ENCODE measurements at regions not wholly inside any gene's neighbourhood (a gene's known extent, or its start where the extent isn't known, plus 50 kb on each side); places are given as distances from the start of the nearest gene placed in this dataset.

DNA sequence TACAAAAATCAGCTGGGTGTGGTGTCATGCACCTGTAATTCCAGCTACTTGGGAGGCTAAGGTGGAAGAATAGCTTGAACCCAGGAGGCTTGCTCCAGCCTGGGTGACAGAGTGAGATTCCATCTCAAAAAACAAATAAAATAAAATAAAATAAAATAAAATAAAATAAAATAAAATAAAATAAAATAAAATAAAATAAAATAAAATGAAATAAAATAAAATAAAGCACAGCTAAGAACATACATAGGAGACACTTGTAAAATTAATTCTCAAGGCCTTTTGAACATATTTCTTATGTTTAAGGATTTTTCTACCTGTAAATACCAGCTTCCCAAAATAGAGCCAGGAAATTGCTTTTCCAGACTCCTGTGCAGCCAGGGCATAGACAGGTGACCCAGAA lies 703.0 kb downstream of the ZPLD1 start:
- Mint-ChIP-seq H3K27ac (no peak overlapping the region), H3K4me3 (no peak overlapping the region), H3K4me1 (ENCODE audit: low read depth) (no peaks in the 10 kb centered on the region), H3K9me3 (no peaks in the 10 kb centered on the region), H3K27me3 (no peaks in the 10 kb centered on the region), H3K36me3 (ENCODE audit: low read depth) (no peaks in the 10 kb centered on the region)
- intact Hi-C loops (cut with micrococcal nuclease): no loop called here

- H3K4me1 Mint-ChIP-seq (ENCODE audit: low read depth): no peaks in the 10 kb centered on the region
- H3K27me3 Mint-ChIP-seq: no peaks in the 10 kb centered on the region
- intact Hi-C loops (cut with micrococcal nuclease): no loop called here
- H3K36me3 Mint-ChIP-seq (ENCODE audit: low read depth): no peaks in the 10 kb centered on the region
- H3K9me3 Mint-ChIP-seq: no peaks in the 10 kb centered on the region
- no peak overlapping the region for H3K4me3 Mint-ChIP-seq
- H3K27ac Mint-ChIP-seq: no peak overlapping the region
Measured at GRCh38 chr3:103158183-103158582, 723.4 kb downstream of the ZPLD1 start.

DNA sequence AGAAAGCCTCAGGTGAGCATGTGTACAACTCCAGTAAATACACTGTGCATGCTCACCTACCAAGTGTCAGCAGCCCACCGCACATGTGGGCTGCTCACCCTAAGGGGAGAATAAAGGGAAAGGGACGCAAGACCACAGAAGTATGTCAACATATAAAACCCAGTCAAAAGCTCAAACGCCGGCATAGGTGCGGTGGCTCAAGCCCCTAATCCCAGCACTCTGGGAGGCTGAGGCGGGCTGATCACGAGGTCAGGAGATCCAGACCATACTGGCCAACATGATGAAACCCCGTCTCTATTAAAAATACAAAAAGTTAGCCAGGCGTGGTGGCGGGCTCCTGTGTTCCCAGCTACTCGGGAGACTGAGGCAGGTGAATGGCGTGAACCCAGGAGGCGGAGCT lies 732.1 kb downstream of the ZPLD1 start:
- Mint-ChIP-seq H3K9me3 (peaks cover 14% of the 10 kb centered on the region), H3K4me3 (no peak overlapping the region), H3K36me3 (ENCODE audit: low read depth) (no peaks in the 10 kb centered on the region), H3K27ac (no peak overlapping the region), H3K27me3 (no peaks in the 10 kb centered on the region), H3K4me1 (ENCODE audit: low read depth) (no peaks in the 10 kb centered on the region)
- intact Hi-C loops (cut with micrococcal nuclease): no loop called here

DNA sequence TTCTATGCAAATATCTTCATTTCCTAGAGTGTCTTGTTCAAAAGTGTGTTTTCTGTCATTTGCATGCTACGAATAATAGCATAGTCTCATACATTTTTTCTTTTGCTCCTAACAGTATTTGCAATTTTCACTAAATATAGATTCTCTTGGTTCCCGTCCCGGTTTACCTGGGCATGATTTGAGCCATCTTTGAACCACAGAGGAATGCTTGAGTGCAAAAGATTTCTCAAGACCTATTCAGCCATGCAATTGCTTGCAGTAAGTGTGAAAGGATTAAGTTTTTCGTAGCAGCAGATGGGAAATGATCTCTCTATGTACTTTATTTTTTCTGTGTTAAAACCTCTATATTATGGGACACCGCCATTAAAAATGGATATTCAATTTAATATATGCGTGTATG lies 733.0 kb downstream of the ZPLD1 start:
- Mint-ChIP-seq H3K4me1 (ENCODE audit: low read depth) (no peaks in the 10 kb centered on the region), H3K9me3 (peaks cover 14% of the 10 kb centered on the region), H3K27me3 (no peaks in the 10 kb centered on the region), H3K4me3 (no peak overlapping the region), H3K27ac (no peak overlapping the region), H3K36me3 (ENCODE audit: low read depth) (no peaks in the 10 kb centered on the region)
- intact Hi-C loops (cut with micrococcal nuclease): no loop called here

DNA sequence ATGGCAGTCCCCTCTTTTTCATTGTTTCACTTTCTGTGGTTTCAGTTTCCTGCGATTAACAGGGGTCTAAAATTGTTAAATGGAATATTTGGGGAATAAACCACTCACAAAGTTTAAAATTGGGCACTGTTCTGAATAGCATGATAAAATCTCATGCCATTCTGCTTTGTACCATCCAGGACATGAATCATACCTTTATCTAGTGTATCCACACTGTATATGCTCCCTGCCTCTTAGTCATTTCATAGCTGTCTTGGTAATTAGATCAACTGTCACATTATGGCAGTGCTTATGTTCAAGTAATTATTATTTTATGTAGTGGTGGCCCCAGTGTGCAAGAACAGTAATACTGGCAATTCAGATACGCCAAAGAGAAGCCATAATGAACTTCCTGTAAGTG lies 734.5 kb downstream of the ZPLD1 start:
- Mint-ChIP-seq H3K27me3 (no peaks in the 10 kb centered on the region), H3K27ac (no peak overlapping the region), H3K4me1 (ENCODE audit: low read depth) (no peaks in the 10 kb centered on the region), H3K4me3 (no peak overlapping the region), H3K36me3 (ENCODE audit: low read depth) (no peaks in the 10 kb centered on the region), H3K9me3 (peaks cover 15% of the 10 kb centered on the region)
- intact Hi-C loops (cut with micrococcal nuclease): no loop called here

DNA sequence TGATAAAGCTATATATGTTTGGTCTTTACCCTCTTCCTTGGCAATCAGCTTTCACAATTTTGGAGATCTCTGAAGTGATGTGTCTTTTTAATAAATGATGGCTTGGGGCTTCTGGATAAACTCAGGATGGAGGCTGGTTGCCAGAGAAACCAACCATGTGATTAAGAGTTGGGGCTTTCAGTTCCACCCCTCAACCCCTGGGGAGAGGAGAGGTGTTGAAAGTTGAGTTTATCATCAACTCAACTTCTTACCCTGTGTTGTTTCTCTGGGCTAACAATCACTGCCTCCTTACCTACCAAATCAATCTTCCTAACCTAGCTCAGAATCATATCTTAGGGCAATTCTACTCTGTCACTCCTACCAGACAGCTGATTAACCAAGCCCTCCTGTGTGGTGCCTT lies 735.8 kb downstream of the ZPLD1 start:
- intact Hi-C loops (cut with micrococcal nuclease): no loop called here

GRCh38 chr3:103173940-103174339 lies 739.1 kb downstream of the ZPLD1 start:
- Mint-ChIP-seq H3K36me3 (ENCODE audit: low read depth) (no peaks in the 10 kb centered on the region), H3K9me3 (peaks cover 13% of the 10 kb centered on the region), H3K27me3 (no peaks in the 10 kb centered on the region), H3K27ac (no peak overlapping the region), H3K4me3 (no peak overlapping the region), H3K4me1 (ENCODE audit: low read depth) (no peaks in the 10 kb centered on the region)
- intact Hi-C loops (cut with micrococcal nuclease): no loop called here

More for the DNA sequence above, 735.8 kb downstream of the ZPLD1 start:
- Mint-ChIP-seq H3K4me3 (no peak overlapping the region), H3K9me3 (peaks cover 27% of the 10 kb centered on the region), H3K36me3 (ENCODE audit: low read depth) (no peaks in the 10 kb centered on the region), H3K27me3 (no peaks in the 10 kb centered on the region), H3K4me1 (ENCODE audit: low read depth) (no peaks in the 10 kb centered on the region), H3K27ac (no peak overlapping the region)

DNA sequence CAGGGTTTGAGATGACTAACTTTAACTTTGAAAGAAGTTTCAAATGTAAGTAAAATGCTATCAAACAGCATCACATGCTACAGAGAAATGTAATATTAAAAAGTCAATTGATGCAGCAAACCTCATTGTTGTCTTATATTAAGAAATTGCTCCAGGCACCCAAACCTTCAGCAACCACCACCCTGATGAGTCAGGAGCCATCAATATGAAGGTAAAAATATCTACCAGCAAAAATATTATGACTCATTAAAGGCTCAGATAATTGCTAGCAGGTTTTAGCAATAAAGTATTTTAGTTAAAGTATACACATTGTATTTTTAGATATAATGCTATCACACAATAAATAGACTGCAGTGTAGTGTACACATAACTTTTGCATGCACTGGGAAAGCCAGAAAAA lies 746.3 kb downstream of the ZPLD1 start:
- peaks cover 17% of the 10 kb centered on the region for H3K9me3 Mint-ChIP-seq
- intact Hi-C loops (cut with micrococcal nuclease): no loop called here
- no peaks in the 10 kb centered on the region for H3K4me1 Mint-ChIP-seq (ENCODE audit: low read depth)
- no peaks in the 10 kb centered on the region for H3K36me3 Mint-ChIP-seq (ENCODE audit: low read depth)
- H3K4me3 Mint-ChIP-seq: no peak overlapping the region
- H3K27ac Mint-ChIP-seq: no peak overlapping the region
- H3K27me3 Mint-ChIP-seq: no peaks in the 10 kb centered on the region

DNA sequence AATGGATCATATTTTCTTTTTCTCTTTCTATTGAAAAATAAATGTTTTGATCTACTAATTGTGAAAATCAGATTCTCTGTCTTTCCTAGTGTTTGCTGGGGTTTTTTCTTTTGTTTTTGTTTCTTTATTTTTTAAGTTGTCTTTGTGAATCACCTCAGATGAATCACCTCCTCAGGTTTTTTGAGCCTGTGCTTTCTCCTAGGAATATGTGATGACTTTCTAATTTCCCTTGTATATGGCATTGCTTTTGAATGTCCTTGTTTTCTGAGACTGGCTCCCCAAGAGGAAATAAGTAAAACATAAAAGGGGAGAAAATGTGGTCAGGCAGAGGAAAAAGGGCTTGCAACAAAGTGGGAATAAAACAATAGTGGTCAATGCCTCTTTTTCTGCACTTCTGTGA lies 750.0 kb downstream of the ZPLD1 start:
- H3K36me3 Mint-ChIP-seq (ENCODE audit: low read depth): no peaks in the 10 kb centered on the region
- H3K27me3 Mint-ChIP-seq: no peaks in the 10 kb centered on the region
- H3K4me3 Mint-ChIP-seq: no peak overlapping the region
- intact Hi-C loops (cut with micrococcal nuclease): no loop called here
- no peaks in the 10 kb centered on the region for H3K4me1 Mint-ChIP-seq (ENCODE audit: low read depth)
- peaks cover 17% of the 10 kb centered on the region for H3K9me3 Mint-ChIP-seq
- no peak overlapping the region for H3K27ac Mint-ChIP-seq

- intact Hi-C loops (cut with micrococcal nuclease): no loop called here
- no peaks in the 10 kb centered on the region for H3K9me3 Mint-ChIP-seq
- no peaks in the 10 kb centered on the region for H3K36me3 Mint-ChIP-seq (ENCODE audit: low read depth)
- no peaks in the 10 kb centered on the region for H3K27me3 Mint-ChIP-seq
- H3K4me1 Mint-ChIP-seq (ENCODE audit: low read depth): no peaks in the 10 kb centered on the region
- no peak overlapping the region for H3K4me3 Mint-ChIP-seq
- H3K27ac Mint-ChIP-seq: no peak overlapping the region
Measured at GRCh38 chr3:103189941-103190340, 755.1 kb downstream of the ZPLD1 start.

DNA sequence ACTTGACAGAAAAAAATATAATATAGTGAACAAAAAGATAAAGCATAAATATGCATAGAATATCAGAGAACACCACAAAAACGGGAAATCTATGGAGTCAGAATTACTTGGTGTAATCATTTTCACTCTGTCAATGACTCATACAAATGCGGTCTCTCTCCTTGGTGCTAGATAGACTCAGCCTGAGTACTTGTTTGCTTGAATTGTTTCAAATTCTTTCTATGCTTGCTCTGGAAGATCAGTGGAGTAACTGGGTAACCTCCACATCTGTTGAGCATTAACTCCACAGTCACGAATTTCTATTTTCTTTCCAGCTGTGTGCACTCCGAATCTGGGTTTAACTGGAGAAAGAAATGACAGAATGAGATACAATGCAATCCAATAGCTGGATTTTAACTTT lies 760.4 kb downstream of the ZPLD1 start:
- intact Hi-C loops (cut with micrococcal nuclease): no loop called here
- Mint-ChIP-seq H3K27ac (no peak overlapping the region), H3K9me3 (peaks cover 6% of the 10 kb centered on the region), H3K27me3 (no peaks in the 10 kb centered on the region), H3K4me1 (ENCODE audit: low read depth) (no peaks in the 10 kb centered on the region), H3K4me3 (no peak overlapping the region), H3K36me3 (ENCODE audit: low read depth) (no peaks in the 10 kb centered on the region)

DNA sequence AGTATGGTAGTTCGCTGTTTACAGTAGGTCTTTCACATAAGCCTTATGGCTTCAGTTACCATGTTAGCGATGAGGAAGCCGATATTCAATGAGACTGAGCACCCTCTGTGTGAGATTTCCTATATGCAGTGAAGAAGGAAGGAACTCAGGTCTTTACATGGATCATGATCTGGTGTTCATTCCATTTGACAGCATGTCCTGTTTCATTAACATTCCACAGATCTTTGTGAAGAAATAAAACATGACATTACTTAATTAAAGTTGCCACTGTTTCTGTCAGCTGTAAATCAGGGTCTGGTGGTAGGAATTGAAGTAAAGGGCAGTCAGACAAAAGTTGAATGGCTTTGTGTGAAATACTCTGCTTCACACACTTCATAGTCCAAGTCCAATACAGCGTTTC lies 768.6 kb downstream of the ZPLD1 start:
- no peak overlapping the region for H3K4me3 Mint-ChIP-seq
- no peak overlapping the region for H3K27ac Mint-ChIP-seq
- H3K36me3 Mint-ChIP-seq (ENCODE audit: low read depth): no peaks in the 10 kb centered on the region
- intact Hi-C loops (cut with micrococcal nuclease): no loop called here
- H3K4me1 Mint-ChIP-seq (ENCODE audit: low read depth): no peaks in the 10 kb centered on the region
- no peaks in the 10 kb centered on the region for H3K27me3 Mint-ChIP-seq
- H3K9me3 Mint-ChIP-seq: peaks cover 6% of the 10 kb centered on the region

DNA sequence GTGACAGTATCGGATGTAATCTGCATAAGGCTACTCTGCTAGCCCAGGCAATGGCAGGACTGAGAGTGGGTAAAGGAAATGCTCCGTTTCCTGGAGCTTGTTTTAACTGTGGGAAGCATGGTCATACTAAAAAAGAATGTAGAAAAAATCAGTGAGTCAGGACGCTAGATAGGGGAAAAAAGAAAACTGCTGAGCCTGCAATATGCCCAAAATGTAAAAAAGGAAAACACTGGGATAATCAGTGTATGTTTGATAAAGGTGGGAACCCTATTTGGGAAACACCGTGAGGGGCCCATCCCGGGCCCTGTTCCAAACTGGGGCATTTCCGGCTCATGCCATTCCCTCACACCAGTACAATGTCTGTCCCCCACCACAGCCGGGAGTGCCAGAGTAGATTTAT lies 775.8 kb downstream of the ZPLD1 start:
- Mint-ChIP-seq H3K4me1 (ENCODE audit: low read depth) (no peaks in the 10 kb centered on the region), H3K27me3 (no peaks in the 10 kb centered on the region), H3K4me3 (no peak overlapping the region), H3K36me3 (ENCODE audit: low read depth) (no peaks in the 10 kb centered on the region), H3K27ac (no peak overlapping the region), H3K9me3 (peaks cover 23% of the 10 kb centered on the region)
- intact Hi-C loops (cut with micrococcal nuclease): no loop called here

DNA sequence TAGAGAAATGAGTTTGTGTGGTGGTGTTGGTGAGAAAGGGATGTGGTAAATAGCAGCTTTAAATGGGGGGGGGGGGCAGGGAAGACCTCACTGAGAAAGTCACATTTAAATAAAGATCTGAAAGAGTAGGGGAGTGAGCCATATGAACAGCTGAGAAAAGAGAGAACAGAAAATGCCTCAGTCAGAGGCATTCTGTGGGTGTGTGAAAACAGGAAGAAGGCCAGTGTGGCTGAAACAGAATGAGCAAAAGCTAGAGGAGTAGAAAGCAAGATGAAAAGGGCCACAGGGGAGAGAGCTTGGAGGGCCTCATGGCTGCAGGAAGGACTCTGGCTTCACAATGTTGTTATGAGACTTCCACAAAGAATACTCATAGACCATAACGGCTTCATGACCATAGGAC lies 783.3 kb downstream of the ZPLD1 start:
- no peaks in the 10 kb centered on the region for H3K4me1 Mint-ChIP-seq (ENCODE audit: low read depth)
- H3K27ac Mint-ChIP-seq: no peak overlapping the region
- H3K9me3 Mint-ChIP-seq: peaks cover 9% of the 10 kb centered on the region
- no peaks in the 10 kb centered on the region for H3K36me3 Mint-ChIP-seq (ENCODE audit: low read depth)
- H3K4me3 Mint-ChIP-seq: no peak overlapping the region
- intact Hi-C loops (cut with micrococcal nuclease): no loop called here
- H3K27me3 Mint-ChIP-seq: no peaks in the 10 kb centered on the region

DNA sequence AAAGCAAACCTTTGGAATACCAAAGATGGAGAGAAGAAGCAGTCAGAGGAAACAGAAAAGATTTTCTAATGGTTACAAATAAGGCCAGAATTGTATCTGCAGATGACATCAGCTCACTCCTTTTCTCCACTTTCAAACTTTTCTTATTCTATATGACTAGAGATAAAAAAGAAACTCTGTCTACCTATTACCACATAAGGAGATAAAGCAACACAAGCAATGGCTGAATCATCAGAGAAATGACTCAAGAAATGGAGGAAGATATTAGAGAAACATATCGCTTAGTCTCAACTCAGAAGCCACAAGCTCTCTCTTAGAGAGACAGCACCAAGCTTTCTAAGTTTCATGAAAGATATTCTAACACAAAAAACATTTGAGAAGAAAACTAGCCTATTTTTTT lies 784.0 kb downstream of the ZPLD1 start:
- Mint-ChIP-seq H3K4me3 (no peak overlapping the region), H3K36me3 (ENCODE audit: low read depth) (no peaks in the 10 kb centered on the region), H3K9me3 (peaks cover 9% of the 10 kb centered on the region), H3K27ac (no peak overlapping the region), H3K4me1 (ENCODE audit: low read depth) (no peaks in the 10 kb centered on the region), H3K27me3 (no peaks in the 10 kb centered on the region)
- intact Hi-C loops (cut with micrococcal nuclease): no loop called here

GRCh38 chr3:103227651-103228050 lies 792.8 kb downstream of the ZPLD1 start:
- Mint-ChIP-seq H3K27ac (no peak overlapping the region), H3K4me3 (no peak overlapping the region), H3K9me3 (peaks cover 9% of the 10 kb centered on the region), H3K4me1 (ENCODE audit: low read depth) (no peaks in the 10 kb centered on the region), H3K27me3 (no peaks in the 10 kb centered on the region), H3K36me3 (ENCODE audit: low read depth) (no peaks in the 10 kb centered on the region)
- intact Hi-C loops (cut with micrococcal nuclease): no loop called here

All from dendritic cell treated with granulocyte-macrophage colony-stimulating factor and Interleukin-4, amounts not matched to agents 40 ng/mL and 50 ng/mL, for 4 days (primary cell).